B cell (primary cell): ENCODE measurements at regions not wholly inside any gene's neighbourhood (a gene's known extent, or its start where the extent isn't known, plus 50 kb on each side); places are given as distances from the start of the nearest gene placed in this dataset.

Experiments
- ATAC-seq: fragments of 200-7000 bp; cut with Tn5 transposase; one replicate; pipeline ENCODE4 v1.10.0; 2021; ENCODE audit warnings: low read depth, mild to moderate bottlenecking, moderate number of reproducible peaks, moderate library complexity
- CTCF ChIA-PET: fragments of 350-600 bp; sonication (Branson Sonifier 250); formaldehyde crosslinking; loops from one replicate; lab custom pipeline; 2021; ENCODE audit warnings: antibody characterized with exemption, inconsistent platforms; lab: Charles Lee
- POLR2A ChIA-PET: fragments of 350-600 bp; sonication (Branson Sonifier 250); formaldehyde crosslinking; loops from one replicate; lab custom pipeline; 2021; ENCODE audit warnings: antibody characterized with exemption; lab: Charles Lee
- DNase-seq: peaks from one replicate; pipeline ENCODE4 v3.0.0; 2013
- H2AFZ ChIP-seq: 2 replicates; pipeline ENCODE4 v1.6.1; 2012; ENCODE audit warnings: mild to moderate bottlenecking, low read depth, low read length; ENCODE audit not compliant: insufficient read depth, poor library complexity, severe bottlenecking
- H3K27ac ChIP-seq, 2 donors: 1 replicate in 1 of 2; 2 replicates in 1 of 2; pipeline ENCODE4 v1.5.1; 2012 to 2013; ENCODE audit warnings: low read length in 2 of 2, mild to moderate bottlenecking in 2 of 2, moderate library complexity in 1 of 2
- H3K27me3 ChIP-seq, 4 experiments: fragments of 200-600 bp in 1 of 4; sonication (generic) in 1 of 4; replicated peaks in 1 of 4; 1 replicate in 2 of 4; 2 replicates in 2 of 4; pipeline versions ENCODE4 v1.6.1 to v1.7.0; 2013 to 2016; ENCODE audit warnings: low read length in 3 of 4, mild to moderate bottlenecking in 2 of 4, mixed read lengths in 1 of 4, moderate library complexity in 1 of 4; ENCODE audit not compliant: insufficient read depth in 4 of 4, control insufficient read depth in 3 of 4; ENCODE audit errors: control extremely low read depth in 1 of 4
- H3K36me3 ChIP-seq, 2 experiments: replicated peaks in 1 of 2; 1 replicate in 1 of 2; 2 replicates in 1 of 2; pipeline versions ENCODE4 v1.6.1 to v1.7.1; 2013; ENCODE audit warnings: low read length in 1 of 2; ENCODE audit not compliant: insufficient read depth in 2 of 2, control insufficient read depth in 1 of 2; ENCODE audit errors: control extremely low read depth in 1 of 2, extremely low read depth in 1 of 2
- H3K4me1 ChIP-seq, 2 donors: fragments of 200-600 bp in 1 of 2; sonication (generic) in 1 of 2; 1 replicate in 1 of 2; 2 replicates in 1 of 2; pipeline versions ENCODE4 v1.5.1 to v1.6.1; 2013 to 2017; ENCODE audit warnings: low read length in 2 of 2; ENCODE audit not compliant: control insufficient read depth in 2 of 2, insufficient read depth in 2 of 2
- H3K4me2 ChIP-seq: replicated peaks from 2 replicates; pipeline ENCODE3; 2012; ENCODE audit warnings: mild to moderate bottlenecking, low read depth, low read length; ENCODE audit not compliant: poor library complexity, severe bottlenecking
- H3K4me3 ChIP-seq, 5 experiments: fragments of 200-600 bp in 1 of 5; sonication (generic) in 1 of 5; 1 replicate in 3 of 5; 2 replicates in 2 of 5; pipeline versions ENCODE4 v1.5.1 to v1.7.0; 2011 to 2016; ENCODE audit warnings: low read length in 4 of 5, mild to moderate bottlenecking in 4 of 5, low read depth in 2 of 5, control low read depth in 1 of 5, moderate library complexity in 1 of 5; ENCODE audit not compliant: insufficient read depth in 1 of 5; ENCODE audit errors: control extremely low read depth in 1 of 5, extremely low read depth in 1 of 5
- H3K79me2 ChIP-seq: fragments of 200-600 bp; sonication (generic); one replicate; pipeline ENCODE4 v1.6.0; 2016; ENCODE audit warnings: low read length; ENCODE audit not compliant: control insufficient read depth, insufficient read depth
- H3K9ac ChIP-seq: fragments of 200-600 bp; sonication (generic); 2 replicates; pipeline ENCODE4 v1.6.1; 2017; ENCODE audit warnings: mild to moderate bottlenecking, low read length, moderate library complexity
- H3K9me3 ChIP-seq, 3 donors: one replicate each; pipeline versions ENCODE4 v1.6.1 to v1.7.1; 2013; ENCODE audit warnings: low read length in 2 of 3; ENCODE audit not compliant: control insufficient read depth in 2 of 3, insufficient read depth in 1 of 3; ENCODE audit errors: control extremely low read depth in 1 of 3
- H4K20me1 ChIP-seq: 2 replicates; pipeline ENCODE4 v1.6.0; 2012; ENCODE audit warnings: mild to moderate bottlenecking, low read length; ENCODE audit not compliant: insufficient read depth, control insufficient read depth, poor library complexity, severe bottlenecking
- H3K27ac Mint-ChIP-seq: one replicate; pipeline ENCODE4 v1.8.0; 2021; ENCODE audit warnings: mixed read lengths
- H3K27me3 Mint-ChIP-seq: one replicate; pipeline ENCODE4 v1.8.0; 2021; ENCODE audit warnings: mixed read lengths
- H3K4me1 Mint-ChIP-seq: one replicate; pipeline ENCODE4 v1.8.0; 2021; ENCODE audit warnings: mixed read lengths
- H3K4me3 Mint-ChIP-seq: one replicate; pipeline ENCODE4 v1.8.0; 2021; ENCODE audit warnings: mixed read lengths
- H3K9me3 Mint-ChIP-seq: one replicate; pipeline ENCODE4 v1.8.0; 2022; ENCODE audit warnings: mixed read lengths; ENCODE audit not compliant: insufficient read depth
- EZH2 ChIP-seq: IDR thresholded peaks from 2 replicates; pipeline ENCODE4 v1.6.1; 2012; ENCODE audit warnings: borderline replicate concordance, low read depth, mild to moderate bottlenecking, moderate library complexity, low read length; ENCODE audit not compliant: insufficient read depth, poor library complexity, severe bottlenecking
- WGBS: methylation state at CpG from one replicate; pipeline ENCODE4 v1.1.5; 2013; ENCODE audit warnings: missing lambda C conversion rate; ENCODE audit not compliant: insufficient coverage; 5-methylcytosine and 5-hydroxymethylcytosine counted together
- intact Hi-C: fragments of 100-400 bp; cut with micrococcal nuclease; formaldehyde crosslinking; loops from one replicate; pipeline ENCODE4 v1.10.0; 2022
- TF ChIP-seq, protein P1 (sequence below): fragments of 200-600 bp; IDR thresholded peaks from one replicate; pipeline ENCODE4 v1.8.0; 2022; ENCODE audit warnings: antibody characterized with exemption, mild to moderate bottlenecking

GRCh38 chr12:42933461-42934081 is 344.0 kb upstream of the PRICKLE1 start:
- no peak overlapping the region for H3K9ac ChIP-seq
- no peak overlapping the region for H3K4me3 ChIP-seq
- ATAC-seq = no peak
- H3K4me2 ChIP-seq = no peak overlapping the region
- DNase-seq = no peak
- CTCF ChIA-PET = no interaction called here
- no peaks in the 10 kb centered on the region for H3K36me3 ChIP-seq
- no peaks in the 10 kb centered on the region for H3K79me2 ChIP-seq
- H3K4me1 ChIP-seq = no peaks in the 10 kb centered on the region
- Mint-ChIP-seq H3K27me3 (no peaks in the 10 kb centered on the region), H3K9me3 (no peaks in the 10 kb centered on the region), H3K4me3 (no peak overlapping the region), H3K27ac (no peak overlapping the region), H3K4me1 (no peaks in the 10 kb centered on the region)
- no peak overlapping the region for H3K27ac ChIP-seq
- TF ChIP-seq, protein P1, sequence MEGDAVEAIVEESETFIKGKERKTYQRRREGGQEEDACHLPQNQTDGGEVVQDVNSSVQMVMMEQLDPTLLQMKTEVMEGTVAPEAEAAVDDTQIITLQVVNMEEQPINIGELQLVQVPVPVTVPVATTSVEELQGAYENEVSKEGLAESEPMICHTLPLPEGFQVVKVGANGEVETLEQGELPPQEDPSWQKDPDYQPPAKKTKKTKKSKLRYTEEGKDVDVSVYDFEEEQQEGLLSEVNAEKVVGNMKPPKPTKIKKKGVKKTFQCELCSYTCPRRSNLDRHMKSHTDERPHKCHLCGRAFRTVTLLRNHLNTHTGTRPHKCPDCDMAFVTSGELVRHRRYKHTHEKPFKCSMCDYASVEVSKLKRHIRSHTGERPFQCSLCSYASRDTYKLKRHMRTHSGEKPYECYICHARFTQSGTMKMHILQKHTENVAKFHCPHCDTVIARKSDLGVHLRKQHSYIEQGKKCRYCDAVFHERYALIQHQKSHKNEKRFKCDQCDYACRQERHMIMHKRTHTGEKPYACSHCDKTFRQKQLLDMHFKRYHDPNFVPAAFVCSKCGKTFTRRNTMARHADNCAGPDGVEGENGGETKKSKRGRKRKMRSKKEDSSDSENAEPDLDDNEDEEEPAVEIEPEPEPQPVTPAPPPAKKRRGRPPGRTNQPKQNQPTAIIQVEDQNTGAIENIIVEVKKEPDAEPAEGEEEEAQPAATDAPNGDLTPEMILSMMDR = no peak
- TF ChIP-seq EZH2 = no peak
- intact Hi-C loops = no loop called here
- 81% methylated on average over 6 of the region's 6 CpGs for WGBS
- H3K27me3 ChIP-seq = no peaks in the 10 kb centered on the region
- H3K9me3 ChIP-seq = no peaks in the 10 kb centered on the region
- H2AFZ ChIP-seq = no peak overlapping the region
- POLR2A ChIA-PET = no interaction called here
- no peaks in the 10 kb centered on the region for H4K20me1 ChIP-seq

DNA sequence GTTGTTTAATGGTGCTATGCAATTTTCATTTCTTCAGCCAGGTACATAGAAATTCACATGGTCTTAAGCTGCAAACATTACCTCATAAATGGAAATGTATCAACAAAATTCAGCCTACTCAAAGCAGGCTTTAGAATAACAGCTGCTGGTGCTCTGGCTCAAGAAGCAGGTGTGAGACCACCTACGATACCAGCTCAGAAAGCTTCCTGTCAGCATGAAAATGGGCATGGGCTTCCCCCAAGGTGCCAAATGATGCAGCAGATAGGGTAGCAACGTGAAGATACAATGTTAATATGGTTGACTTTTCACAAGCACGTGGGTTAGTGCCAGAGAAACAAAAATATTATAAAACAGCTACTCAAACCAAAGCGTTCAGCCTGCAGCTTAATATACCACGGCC is 343.4 kb upstream of the PRICKLE1 start:
- DNase-seq (no peak), ATAC-seq (no peak)
- Histone ChIP-seq H3K4me3 (no peak overlapping the region), H3K4me1 (no peaks in the 10 kb centered on the region), H3K9me3 (no peaks in the 10 kb centered on the region), H2AFZ (no peak overlapping the region), H3K27me3 (no peaks in the 10 kb centered on the region), H3K4me2 (no peak overlapping the region), H4K20me1 (no peaks in the 10 kb centered on the region), H3K36me3 (no peaks in the 10 kb centered on the region), H3K27ac (no peak overlapping the region), H3K79me2 (no peaks in the 10 kb centered on the region), H3K9ac (no peak overlapping the region)
- Mint-ChIP-seq H3K4me1 (no peaks in the 10 kb centered on the region), H3K27me3 (no peaks in the 10 kb centered on the region), H3K9me3 (no peaks in the 10 kb centered on the region), H3K27ac (no peak overlapping the region), H3K4me3 (no peak overlapping the region)
- intact Hi-C loops = no loop called here
- CTCF ChIA-PET = no interaction called here
- 100% methylated on average over 1 of the region's 5 CpGs for WGBS
- POLR2A ChIA-PET = no interaction called here
- no peak for TF ChIP-seq EZH2
- TF ChIP-seq, protein P1 = no peak
